Body of pancreas (tissue), 4 donors: ENCODE measurements at regions not wholly inside any gene's neighbourhood (a gene's known extent, or its start where the extent isn't known, plus 50 kb on each side); places are given as distances from the start of the nearest gene placed in this dataset.
"Not testable (repeated sequence)": the region's sequence is repeated elsewhere in the genome, so short reads cannot be mapped to it uniquely, and the experiment has no call there.

ENCODE experiments used
- ATAC-seq: fragments of 150-250 bp; one replicate; pipeline ENCODE4 v1.9.1; 2016
- DNase-seq, 4 donors: peaks; one replicate each; pipeline ENCODE4 v3.0.0-alpha.2; 2019
- H3K27ac ChIP-seq, 4 donors: fragments of 200-600 bp; sonication (generic); 1 replicate in 3 of 4; 2 replicates in 1 of 4; pipeline versions ENCODE4 v1.5.1 to v1.6.1; 2016 to 2019; ENCODE audit warnings: mild to moderate bottlenecking in 1 of 4, mixed read lengths in 1 of 4, moderate library complexity in 1 of 4
- H3K27me3 ChIP-seq, 2 donors: fragments of 200-600 bp; sonication (generic); one replicate each; pipeline ENCODE4 v1.6.0; 2016; ENCODE audit warnings: mild to moderate bottlenecking in 1 of 2
- H3K36me3 ChIP-seq, 2 donors: fragments of 200-600 bp; sonication (generic); replicated peaks in 1 of 2; 2 replicates each; pipeline ENCODE4 v1.5.1; 2016; ENCODE audit warnings: low read depth in 2 of 2; ENCODE audit not compliant: insufficient read depth in 1 of 2
- H3K4me1 ChIP-seq: fragments of 200-600 bp; sonication (generic); one replicate; pipeline ENCODE4 v1.6.0; 2016
- H3K4me3 ChIP-seq, 2 donors: fragments of 200-600 bp; sonication (generic); 1 replicate in 1 of 2; 2 replicates in 1 of 2; pipeline ENCODE4 v1.5.1; 2016 to 2019
- H3K9me3 ChIP-seq, 3 donors: fragments of 200-600 bp; sonication (generic); 1 replicate in 2 of 3; 2 replicates in 1 of 3; pipeline ENCODE4 v1.5.1; 2016
- POLR2A ChIP-seq, 3 donors: fragments of 450-650 bp; IDR thresholded peaks; one replicate each; pipeline ENCODE4 v1.6.1; 2016; ENCODE audit warnings: antibody characterized with exemption in 3 of 3, mild to moderate bottlenecking in 2 of 3
- WGBS, 2 donors: methylation state at CpG; one replicate each; pipeline ENCODE4 v1.1.5; 2017; 5-methylcytosine and 5-hydroxymethylcytosine counted together
- intact Hi-C: fragments of 100-400 bp; cut with DNase I; formaldehyde crosslinking; loops from one replicate; pipeline ENCODE4 v1.15.1; 2023
- TF ChIP-seq, protein P1 (sequence below), 7 experiments: fragments of 450-650 bp in 4 of 7; fragments of 200-600 bp in 3 of 7; sonication (generic) in 3 of 7; IDR thresholded peaks; one replicate each; pipeline ENCODE4 v1.5.1; 2016 to 2019; ENCODE audit warnings: antibody characterized with exemption in 7 of 7

DNA sequence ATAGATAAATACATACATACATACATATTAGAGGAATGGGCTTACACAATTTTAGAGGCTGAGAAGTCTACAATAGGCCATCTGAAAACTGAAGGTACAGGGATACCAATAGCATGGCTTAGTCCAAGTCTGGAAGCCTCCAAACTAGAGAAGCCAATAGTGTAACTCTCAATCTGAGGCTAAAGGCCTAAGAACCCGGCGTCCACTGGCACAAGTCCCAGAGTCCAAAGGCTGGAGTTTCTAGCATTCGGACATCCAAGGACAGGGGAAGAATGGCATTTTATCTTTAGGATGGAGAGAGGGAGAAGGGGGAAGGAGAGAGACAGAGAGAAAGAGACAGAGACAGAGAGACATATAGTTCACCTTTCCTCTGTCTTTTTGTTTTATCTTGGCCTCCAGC is 63.7 kb upstream of the SYT4 start:
- Histone ChIP-seq H3K4me1 (no peaks in the 10 kb centered on the region), H3K36me3 (no peaks in the 10 kb centered on the region), H3K27me3 (no peaks in the 10 kb centered on the region), H3K9me3 (no peaks in the 10 kb centered on the region), H3K27ac (no peak overlapping the region), H3K4me3 (no peak overlapping the region)
- DNase-seq (no peak), ATAC-seq (no peak)
- 34 to 45% methylated on average over 3 of the region's 3 CpGs for WGBS, 2 donors
- no peak for TF ChIP-seq POLR2A (IDR thresholded peaks at IDR 0.05)
- TF ChIP-seq, protein P1, sequence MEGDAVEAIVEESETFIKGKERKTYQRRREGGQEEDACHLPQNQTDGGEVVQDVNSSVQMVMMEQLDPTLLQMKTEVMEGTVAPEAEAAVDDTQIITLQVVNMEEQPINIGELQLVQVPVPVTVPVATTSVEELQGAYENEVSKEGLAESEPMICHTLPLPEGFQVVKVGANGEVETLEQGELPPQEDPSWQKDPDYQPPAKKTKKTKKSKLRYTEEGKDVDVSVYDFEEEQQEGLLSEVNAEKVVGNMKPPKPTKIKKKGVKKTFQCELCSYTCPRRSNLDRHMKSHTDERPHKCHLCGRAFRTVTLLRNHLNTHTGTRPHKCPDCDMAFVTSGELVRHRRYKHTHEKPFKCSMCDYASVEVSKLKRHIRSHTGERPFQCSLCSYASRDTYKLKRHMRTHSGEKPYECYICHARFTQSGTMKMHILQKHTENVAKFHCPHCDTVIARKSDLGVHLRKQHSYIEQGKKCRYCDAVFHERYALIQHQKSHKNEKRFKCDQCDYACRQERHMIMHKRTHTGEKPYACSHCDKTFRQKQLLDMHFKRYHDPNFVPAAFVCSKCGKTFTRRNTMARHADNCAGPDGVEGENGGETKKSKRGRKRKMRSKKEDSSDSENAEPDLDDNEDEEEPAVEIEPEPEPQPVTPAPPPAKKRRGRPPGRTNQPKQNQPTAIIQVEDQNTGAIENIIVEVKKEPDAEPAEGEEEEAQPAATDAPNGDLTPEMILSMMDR (IDR thresholded peaks at IDR 0.05): no peak
- intact Hi-C loops: no loop called here

DNA sequence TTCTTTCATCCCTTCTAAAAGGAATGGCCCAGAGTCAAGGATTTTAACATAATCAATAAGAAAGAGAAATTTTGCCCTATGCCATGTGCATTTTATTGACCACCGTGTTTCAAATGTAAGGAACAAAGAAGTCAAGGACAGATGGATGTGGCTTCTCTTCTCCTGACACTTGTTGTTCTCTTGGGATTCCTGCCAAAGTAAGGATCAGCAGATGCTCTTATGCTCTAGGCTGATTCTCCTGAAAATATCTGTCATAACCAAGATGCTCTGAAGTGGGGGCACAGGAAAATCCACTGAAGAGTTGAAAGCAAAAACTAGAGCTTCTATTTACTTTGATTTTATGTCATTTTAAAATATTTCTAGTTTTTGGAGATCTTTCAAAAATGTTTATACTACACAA is 72.9 kb upstream of the SYT4 start:
- TF ChIP-seq POLR2A (IDR thresholded peaks at IDR 0.05): no peak
- TF ChIP-seq, protein P1 (IDR thresholded peaks at IDR 0.05): no peak
- intact Hi-C loops: no loop called here
- no peaks in the 10 kb centered on the region for H3K4me1 ChIP-seq
- H3K9me3 ChIP-seq: no peaks in the 10 kb centered on the region
- no peak for ATAC-seq
- H3K4me3 ChIP-seq: no peak overlapping the region
- WGBS, 2 donors: 50 to 59% methylated on average over 1 of the region's 1 CpG
- H3K27ac ChIP-seq: no peak overlapping the region
- H3K36me3 ChIP-seq: no peaks in the 10 kb centered on the region
- no peaks in the 10 kb centered on the region for H3K27me3 ChIP-seq
- DNase-seq: no peak

DNA sequence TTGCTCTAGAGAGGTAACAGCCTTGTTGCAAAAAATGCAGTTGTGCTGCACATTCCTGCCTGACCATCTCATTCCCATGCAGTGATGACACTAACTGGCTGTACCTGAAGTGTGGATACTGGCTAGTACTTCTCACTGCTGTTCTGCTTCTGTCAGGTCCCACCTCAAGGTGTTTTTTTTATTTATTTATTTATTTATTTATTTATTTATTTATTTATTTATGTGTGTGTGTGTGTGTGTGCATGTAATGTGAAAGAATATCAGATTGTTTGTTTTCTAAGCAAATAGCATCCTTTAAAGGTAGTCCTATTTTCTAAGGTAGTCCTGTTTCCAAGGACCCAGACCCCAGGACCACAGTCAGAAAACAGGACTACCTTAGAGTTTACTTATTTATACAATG is 87.2 kb upstream of the SYT4 start:
- ATAC-seq (no peak), DNase-seq (no peak)
- H3K36me3 ChIP-seq: no peaks in the 10 kb centered on the region
- no peak overlapping the region for H3K4me3 ChIP-seq
- no peaks in the 10 kb centered on the region for H3K9me3 ChIP-seq
- no peaks in the 10 kb centered on the region for H3K4me1 ChIP-seq
- intact Hi-C loops: no loop called here
- TF ChIP-seq, protein P1 (IDR thresholded peaks at IDR 0.05): no peak
- TF ChIP-seq POLR2A (IDR thresholded peaks at IDR 0.05): no peak
- H3K27me3 ChIP-seq: no peaks in the 10 kb centered on the region
- H3K27ac ChIP-seq: no peak overlapping the region

DNA sequence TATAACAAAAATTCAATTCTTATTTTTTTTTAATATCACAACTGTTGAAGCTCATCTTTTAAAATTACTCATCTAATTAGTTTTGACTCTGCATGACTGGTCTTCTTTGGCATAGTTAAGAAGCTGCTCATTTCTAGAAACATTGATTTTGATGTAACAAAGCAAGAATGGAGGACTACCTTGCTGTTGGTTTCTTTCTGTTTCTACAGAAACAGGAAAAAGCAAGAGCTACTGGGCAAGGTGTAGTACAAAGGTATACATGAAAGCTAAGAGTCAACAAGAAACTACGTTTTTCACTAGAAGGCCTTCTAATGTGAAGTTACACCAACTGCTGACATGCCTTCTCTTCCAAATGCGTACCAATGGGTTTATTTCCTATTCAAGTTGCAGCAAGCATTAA is 90.6 kb upstream of the SYT4 start:
- H3K27me3 ChIP-seq: no peaks in the 10 kb centered on the region
- no peak for TF ChIP-seq POLR2A (IDR thresholded peaks at IDR 0.05)
- TF ChIP-seq, protein P1 (IDR thresholded peaks at IDR 0.05): no peak
- intact Hi-C loops: no loop called here
- DNase-seq (no peak), ATAC-seq (no peak)
- no peaks in the 10 kb centered on the region for H3K4me1 ChIP-seq
- H3K4me3 ChIP-seq: no peak overlapping the region
- H3K36me3 ChIP-seq: no peaks in the 10 kb centered on the region
- no peak overlapping the region for H3K27ac ChIP-seq
- 49 to 54% methylated on average over 2 of the region's 2 CpGs for WGBS, 2 donors
- H3K9me3 ChIP-seq: no peaks in the 10 kb centered on the region

DNA sequence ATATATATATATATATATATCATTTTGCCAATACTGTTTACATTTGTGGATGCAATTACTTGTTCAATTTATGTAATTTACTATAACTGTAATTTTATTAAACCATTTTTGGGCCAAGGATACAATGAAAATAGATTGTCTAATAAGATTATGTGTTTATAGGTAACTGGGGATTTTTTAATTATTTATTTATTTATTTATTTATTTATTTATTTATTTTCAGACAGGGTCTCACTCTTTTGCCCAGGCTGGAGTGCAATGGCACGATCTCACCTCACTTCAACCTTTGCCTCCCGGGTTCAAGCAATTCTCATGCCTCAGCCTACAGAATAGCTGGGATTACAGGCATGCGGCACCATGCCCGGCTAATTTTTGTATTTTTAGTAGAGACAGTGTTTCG is 92.0 kb upstream of the SYT4 start:
- WGBS, 2 donors: 84 to 85% methylated on average over 5 of the region's 5 CpGs
- H3K36me3 ChIP-seq, intact Hi-C loops, DNase-seq, H3K4me3 ChIP-seq, H3K4me1 ChIP-seq, H3K9me3 ChIP-seq, ATAC-seq, H3K27me3 ChIP-seq, H3K27ac ChIP-seq: not testable (repeated sequence)
